GM12892 (cell line): ENCODE measurements at regions not wholly inside any gene's neighbourhood (a gene's known extent, or its start where the extent isn't known, plus 50 kb on each side); places are given as distances from the start of the nearest gene placed in this dataset.
A peak's percentile ranks its signal among the peaks of the same experiment; 100 is the strongest.

Source experiments
- DNase-seq: peaks from one replicate; pipeline ENCODE4 v3.0.0; 2011; ENCODE audit not compliant: insufficient read length
- FAIRE-seq: peaks from 2 replicates; lab custom pipeline; 2011; peaks lifted over from hg19 to GRCh38; lab: Jason Lieb, UNC
- POLR2A ChIP-seq: IDR thresholded peaks from 2 replicates; pipeline ENCODE4 v1.6.1; 2011; ENCODE audit warnings: low read depth, low read length, control low read depth
- POLR2AphosphoS5 ChIP-seq: IDR thresholded peaks from 2 replicates; pipeline ENCODE4 v1.6.1; 2011; ENCODE audit warnings: low read depth, low read length, control low read depth
- TAF1 ChIP-seq: IDR thresholded peaks from 2 replicates; pipeline ENCODE4 v1.6.1; 2011; ENCODE audit warnings: low read depth, mild to moderate bottlenecking, control low read depth, low read length, borderline replicate concordance

- DNase-seq = no peak
Observed at GRCh38 chr3:6180171-6180570, 680.7 kb upstream of the GRM7 start.

GRCh38 chr3:6182476-6182875 lies 678.4 kb upstream of the GRM7 start:
- DNase-seq = no peak
- TF ChIP-seq POLR2AphosphoS5 = no peak
- no peak for TF ChIP-seq TAF1
- peak; percentile 56 for FAIRE-seq

More at GRCh38 chr3:6180171-6180570, 680.7 kb upstream of the GRM7 start:
- TF ChIP-seq POLR2AphosphoS5 (no peak), TAF1 (no peak), POLR2A (no peak)
- no peak for FAIRE-seq

- no peak for TF ChIP-seq POLR2A
- TF ChIP-seq POLR2AphosphoS5 = no peak
- TF ChIP-seq TAF1 = no peak
- no peak for DNase-seq
- no peak for FAIRE-seq
Observed at GRCh38 chr3:6182909-6183308, 678.0 kb upstream of the GRM7 start.

- DNase-seq (no peak), FAIRE-seq (no peak)
- no peak for TF ChIP-seq POLR2A
- no peak for TF ChIP-seq TAF1
- no peak for TF ChIP-seq POLR2AphosphoS5
Observed at GRCh38 chr3:6189384-6189783, 671.5 kb upstream of the GRM7 start.

GRCh38 chr3:6204891-6205290 lies 656.0 kb upstream of the GRM7 start:
- no peak for DNase-seq
- FAIRE-seq = no peak
- TF ChIP-seq POLR2AphosphoS5 (no peak), POLR2A (no peak), TAF1 (no peak)

GRCh38 chr3:6216135-6217026 lies 644.5 kb upstream of the GRM7 start:
- TF ChIP-seq POLR2A (no peak), POLR2AphosphoS5 (no peak), TAF1 (no peak)
- peak; percentile 33 for FAIRE-seq
- DNase-seq = no peak

- DNase-seq = no peak
- no peak for FAIRE-seq
- TF ChIP-seq TAF1 (no peak), POLR2AphosphoS5 (no peak), POLR2A (no peak)
Observed at GRCh38 chr3:6220447-6220846, 640.5 kb upstream of the GRM7 start.

GRCh38 chr3:6222069-6222468 lies 638.8 kb upstream of the GRM7 start:
- no peak for DNase-seq
- TF ChIP-seq TAF1 (no peak), POLR2AphosphoS5 (no peak), POLR2A (no peak)

GRCh38 chr3:6223572-6223971 lies 637.3 kb upstream of the GRM7 start:
- peak; percentile 21 for FAIRE-seq
- no peak for DNase-seq
- TF ChIP-seq TAF1 (no peak), POLR2A (no peak), POLR2AphosphoS5 (no peak)

More at GRCh38 chr3:6222069-6222468, 638.8 kb upstream of the GRM7 start:
- FAIRE-seq = peak; percentile 70

GRCh38 chr3:6228958-6229683 lies 631.8 kb upstream of the GRM7 start:
- FAIRE-seq (peak; percentile 42), DNase-seq (no peak)
- TF ChIP-seq POLR2A (no peak), TAF1 (no peak), POLR2AphosphoS5 (no peak)

- TF ChIP-seq POLR2A (no peak), TAF1 (no peak), POLR2AphosphoS5 (no peak)
- FAIRE-seq = no peak
- DNase-seq = no peak
Observed at GRCh38 chr3:6229778-6230410, 631.0 kb upstream of the GRM7 start.

GRCh38 chr3:6242104-6242503 lies 618.8 kb upstream of the GRM7 start:
- no peak for FAIRE-seq
- TF ChIP-seq TAF1 (no peak), POLR2A (no peak), POLR2AphosphoS5 (no peak)
- no peak for DNase-seq
